ENCODE measurements at regions not wholly inside any gene's neighbourhood (a gene's known extent, or its start where the extent isn't known, plus 50 kb on each side); places are given as distances from the start of the nearest gene placed in this dataset.

- H3K27me3 Mint-ChIP-seq (ENCODE audit: low read depth): peaks cover under 1% of the 10 kb centered on the region
- no peaks in the 10 kb centered on the region for H3K9me3 Mint-ChIP-seq (ENCODE audit: low read depth)
- no peak overlapping the region for H3K4me3 Mint-ChIP-seq (ENCODE audit: unreplicated experiment)
- H3K36me3 Mint-ChIP-seq (ENCODE audit: low read depth): no peaks in the 10 kb centered on the region
- peaks cover 5% of the 10 kb centered on the region for H3K4me1 Mint-ChIP-seq (ENCODE audit: low read depth)
- no peak for DNase-seq (ENCODE audit: low spot score)
- H3K27ac Mint-ChIP-seq (ENCODE audit: unreplicated experiment): no peak overlapping the region
- TF ChIP-seq, protein P1, sequence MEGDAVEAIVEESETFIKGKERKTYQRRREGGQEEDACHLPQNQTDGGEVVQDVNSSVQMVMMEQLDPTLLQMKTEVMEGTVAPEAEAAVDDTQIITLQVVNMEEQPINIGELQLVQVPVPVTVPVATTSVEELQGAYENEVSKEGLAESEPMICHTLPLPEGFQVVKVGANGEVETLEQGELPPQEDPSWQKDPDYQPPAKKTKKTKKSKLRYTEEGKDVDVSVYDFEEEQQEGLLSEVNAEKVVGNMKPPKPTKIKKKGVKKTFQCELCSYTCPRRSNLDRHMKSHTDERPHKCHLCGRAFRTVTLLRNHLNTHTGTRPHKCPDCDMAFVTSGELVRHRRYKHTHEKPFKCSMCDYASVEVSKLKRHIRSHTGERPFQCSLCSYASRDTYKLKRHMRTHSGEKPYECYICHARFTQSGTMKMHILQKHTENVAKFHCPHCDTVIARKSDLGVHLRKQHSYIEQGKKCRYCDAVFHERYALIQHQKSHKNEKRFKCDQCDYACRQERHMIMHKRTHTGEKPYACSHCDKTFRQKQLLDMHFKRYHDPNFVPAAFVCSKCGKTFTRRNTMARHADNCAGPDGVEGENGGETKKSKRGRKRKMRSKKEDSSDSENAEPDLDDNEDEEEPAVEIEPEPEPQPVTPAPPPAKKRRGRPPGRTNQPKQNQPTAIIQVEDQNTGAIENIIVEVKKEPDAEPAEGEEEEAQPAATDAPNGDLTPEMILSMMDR (IDR thresholded peaks at IDR 0.05): no peak
Observed at GRCh38 chr5:167712986-167713585, 578.4 kb upstream of the WWC1 start.

- peaks cover 3% of the 10 kb centered on the region for H3K27me3 Mint-ChIP-seq (ENCODE audit: low read depth)
- peaks cover 5% of the 10 kb centered on the region for H3K4me1 Mint-ChIP-seq (ENCODE audit: low read depth)
- no peaks in the 10 kb centered on the region for H3K9me3 Mint-ChIP-seq (ENCODE audit: low read depth)
- no peak for DNase-seq (ENCODE audit: low spot score)
- H3K4me3 Mint-ChIP-seq (ENCODE audit: unreplicated experiment): no peak overlapping the region
- H3K27ac Mint-ChIP-seq (ENCODE audit: unreplicated experiment): no peak overlapping the region
- TF ChIP-seq, protein P1 (IDR thresholded peaks at IDR 0.05): no peak
- no peaks in the 10 kb centered on the region for H3K36me3 Mint-ChIP-seq (ENCODE audit: low read depth)
Observed at GRCh38 chr5:167713896-167714295, 577.5 kb upstream of the WWC1 start.

GRCh38 chr5:167716126-167716775, 575.2 kb upstream of the WWC1 start:
- no peak overlapping the region for H3K4me3 Mint-ChIP-seq (ENCODE audit: unreplicated experiment)
- H3K9me3 Mint-ChIP-seq (ENCODE audit: low read depth): no peaks in the 10 kb centered on the region
- no peak overlapping the region for H3K27ac Mint-ChIP-seq (ENCODE audit: unreplicated experiment)
- H3K36me3 Mint-ChIP-seq (ENCODE audit: low read depth): no peaks in the 10 kb centered on the region
- TF ChIP-seq, protein P1 (IDR thresholded peaks at IDR 0.05): no peak
- no peak for DNase-seq (ENCODE audit: low spot score)
- peaks cover 3% of the 10 kb centered on the region for H3K27me3 Mint-ChIP-seq (ENCODE audit: low read depth)
- peaks cover 13% of the 10 kb centered on the region for H3K4me1 Mint-ChIP-seq (ENCODE audit: low read depth)

DNA sequence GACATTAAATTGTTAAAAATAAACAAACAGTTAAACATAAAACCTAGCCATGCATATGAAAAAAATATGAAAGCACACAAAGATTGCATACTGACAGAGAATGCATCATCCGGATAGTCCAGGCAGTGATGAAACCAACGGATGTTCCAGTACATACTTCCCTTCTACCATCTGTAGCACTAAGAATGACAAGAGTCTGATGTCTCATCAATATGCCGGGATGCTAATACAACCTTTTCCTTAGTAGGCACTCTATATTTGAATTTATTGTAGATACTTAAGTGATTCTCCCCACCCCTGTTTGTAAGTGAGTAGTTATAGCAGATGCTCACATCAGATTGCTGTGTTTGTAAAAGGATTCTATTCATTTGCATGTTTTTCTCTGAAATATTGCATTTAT, 571.2 kb upstream of the WWC1 start:
- peaks cover 3% of the 10 kb centered on the region for H3K27me3 Mint-ChIP-seq (ENCODE audit: low read depth)
- no peaks in the 10 kb centered on the region for H3K36me3 Mint-ChIP-seq (ENCODE audit: low read depth)
- no peak overlapping the region for H3K27ac Mint-ChIP-seq (ENCODE audit: unreplicated experiment)
- H3K4me1 Mint-ChIP-seq (ENCODE audit: low read depth): peaks cover 20% of the 10 kb centered on the region
- no peaks in the 10 kb centered on the region for H3K9me3 Mint-ChIP-seq (ENCODE audit: low read depth)
- H3K4me3 Mint-ChIP-seq (ENCODE audit: unreplicated experiment): no peak overlapping the region
- no peak for DNase-seq (ENCODE audit: low spot score)
- TF ChIP-seq, protein P1 (IDR thresholded peaks at IDR 0.05): no peak

DNA sequence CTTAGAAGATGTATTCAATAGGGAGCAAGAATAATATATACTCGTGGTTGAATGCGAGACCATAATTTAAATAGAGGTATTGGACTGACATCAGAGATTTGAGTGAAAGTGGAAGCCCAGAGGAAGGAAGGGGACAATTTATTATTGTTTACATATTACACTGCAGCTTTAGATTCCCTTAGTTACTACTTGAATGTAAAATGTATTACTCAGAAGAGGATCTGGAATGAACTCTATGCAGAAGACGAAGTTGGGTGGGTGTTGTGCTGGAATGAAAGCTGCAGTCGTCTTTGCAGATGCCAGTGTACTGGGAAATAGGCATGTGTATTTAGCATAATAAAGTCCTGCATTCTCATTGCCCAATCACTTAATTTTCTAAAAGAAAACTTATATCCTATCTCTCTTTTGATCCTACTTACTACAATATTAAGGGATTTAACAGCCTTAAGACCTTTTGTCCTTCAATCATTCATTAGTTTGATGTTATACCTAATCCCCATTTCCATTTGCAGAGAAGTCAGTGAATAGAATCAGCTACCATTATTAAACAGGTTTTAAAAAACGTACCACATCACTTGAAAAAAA, 570.7 kb upstream of the WWC1 start:
- peaks cover 3% of the 10 kb centered on the region for H3K27me3 Mint-ChIP-seq (ENCODE audit: low read depth)
- TF ChIP-seq, protein P1 (IDR thresholded peaks at IDR 0.05): no peak
- peaks cover 20% of the 10 kb centered on the region for H3K4me1 Mint-ChIP-seq (ENCODE audit: low read depth)
- no peak overlapping the region for H3K4me3 Mint-ChIP-seq (ENCODE audit: unreplicated experiment)
- no peaks in the 10 kb centered on the region for H3K36me3 Mint-ChIP-seq (ENCODE audit: low read depth)
- no peak for DNase-seq (ENCODE audit: low spot score)
- H3K27ac Mint-ChIP-seq (ENCODE audit: unreplicated experiment): no peak overlapping the region
- no peaks in the 10 kb centered on the region for H3K9me3 Mint-ChIP-seq (ENCODE audit: low read depth)
